DND-41 (cell line): ENCODE measurements at regions not wholly inside any gene's neighbourhood (a gene's known extent, or its start where the extent isn't known, plus 50 kb on each side); places are given as distances from the start of the nearest gene placed in this dataset.

ENCODE experiments used
- ATAC-seq: fragments of 200-7000 bp; cut with Tn5 transposase; 3 replicates; pipeline ENCODE4 v1.9.1; 2021; ENCODE audit warnings: low read depth; ENCODE audit not compliant: insufficient read depth
- DNase-seq: peaks from one replicate; pipeline ENCODE4 v3.0.0-alpha.2; 2020
- H2AFZ ChIP-seq: 2 replicates; pipeline ENCODE4 v1.6.0; 2012; ENCODE audit warnings: low read depth, low read length
- H3K27ac ChIP-seq: 2 replicates; pipeline ENCODE4 v1.5.1; 2012; ENCODE audit warnings: low read length, inconsistent platforms
- H3K27me3 ChIP-seq: fragments of 200-600 bp; sonication (generic); 2 replicates; pipeline ENCODE4 v1.6.0; 2012; ENCODE audit warnings: low read length, mild to moderate bottlenecking, inconsistent platforms; ENCODE audit not compliant: insufficient read depth, poor library complexity
- H3K36me3 ChIP-seq: 2 replicates; pipeline ENCODE4 v1.5.1; 2012; ENCODE audit warnings: low read length, inconsistent platforms; ENCODE audit not compliant: insufficient read depth
- H3K4me1 ChIP-seq: 2 replicates; pipeline ENCODE4 v1.5.1; 2012; ENCODE audit warnings: mild to moderate bottlenecking, low read length; ENCODE audit not compliant: insufficient read depth
- H3K4me2 ChIP-seq: 2 replicates; pipeline ENCODE4 v1.6.0; 2012; ENCODE audit warnings: mild to moderate bottlenecking, moderate library complexity, low read length, inconsistent platforms; ENCODE audit not compliant: insufficient read depth
- H3K4me3 ChIP-seq, 2 experiments: fragments of 200-600 bp in 1 of 2; shearing (Covaris generic) in 1 of 2; 2 replicates each; pipeline ENCODE4 v1.5.1; 2012 to 2016; ENCODE audit warnings: inconsistent platforms in 2 of 2, low read length in 2 of 2, mild to moderate bottlenecking in 2 of 2, low read depth in 1 of 2, moderate library complexity in 1 of 2
- H3K79me2 ChIP-seq: 2 replicates; pipeline ENCODE4 v1.6.0; 2012; ENCODE audit warnings: low read length, inconsistent platforms; ENCODE audit not compliant: insufficient read depth
- H3K9ac ChIP-seq: 2 replicates; pipeline ENCODE4 v1.6.0; 2012; ENCODE audit warnings: low read depth, mild to moderate bottlenecking, inconsistent platforms, low read length, moderate library complexity
- H3K9me3 ChIP-seq: 2 replicates; pipeline ENCODE4 v1.5.1; 2012; ENCODE audit warnings: low read length, moderate library complexity, mild to moderate bottlenecking, inconsistent platforms; ENCODE audit not compliant: insufficient read depth, severe bottlenecking
- H4K20me1 ChIP-seq: 2 replicates; pipeline ENCODE4 v1.6.0; 2012; ENCODE audit warnings: low read length; ENCODE audit not compliant: insufficient read depth
- CTCF ChIP-seq: IDR thresholded peaks from 2 replicates; pipeline ENCODE4 v1.5.1; 2012; ENCODE audit warnings: borderline replicate concordance, low read length, moderate library complexity, mild to moderate bottlenecking; ENCODE audit not compliant: poor library complexity, severe bottlenecking; ENCODE audit errors: extremely low read depth
- EZH2 ChIP-seq: IDR thresholded peaks from 3 replicates; pipeline ENCODE4 v1.6.1; 2012; ENCODE audit warnings: borderline replicate concordance, low read depth, mild to moderate bottlenecking, moderate library complexity, low read length, inconsistent platforms; ENCODE audit not compliant: severe bottlenecking

GRCh38 chr14:98940693-98941437, 331.1 kb downstream of the BCL11B start:
- H3K4me1 ChIP-seq: no peaks in the 10 kb centered on the region
- H3K9me3 ChIP-seq: no peaks in the 10 kb centered on the region
- no peaks in the 10 kb centered on the region for H3K27me3 ChIP-seq
- no peak overlapping the region for H3K4me2 ChIP-seq
- no peak overlapping the region for H3K9ac ChIP-seq
- ATAC-seq (no peak), DNase-seq (no peak)
- H3K27ac ChIP-seq: no peak overlapping the region
- H3K36me3 ChIP-seq: no peaks in the 10 kb centered on the region
- H4K20me1 ChIP-seq: no peaks in the 10 kb centered on the region
- H2AFZ ChIP-seq: no peak overlapping the region
- TF ChIP-seq EZH2 (no peak), CTCF (no peak)
- no peaks in the 10 kb centered on the region for H3K79me2 ChIP-seq
- H3K4me3 ChIP-seq: no peak overlapping the region

DNA sequence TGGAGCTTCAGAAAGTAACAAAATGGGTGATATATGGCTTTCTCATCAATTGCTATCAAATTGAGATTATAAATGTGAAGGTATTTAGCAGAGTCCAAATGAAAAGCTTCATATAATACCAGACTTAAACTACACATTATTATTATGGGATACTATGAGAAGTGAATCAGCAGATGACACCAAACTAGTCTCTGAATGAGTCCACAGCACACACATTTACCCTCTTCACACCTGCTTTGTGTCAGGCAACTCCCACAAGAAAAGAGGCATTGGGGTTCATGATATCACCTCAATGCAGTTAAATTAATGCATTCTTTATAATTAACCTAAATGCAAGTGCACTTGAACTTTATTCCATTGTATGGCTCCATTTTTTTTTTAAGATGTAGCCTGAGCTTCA, 330.5 kb downstream of the BCL11B start:
- no peak for ATAC-seq
- Histone ChIP-seq H2AFZ (no peak overlapping the region), H3K27ac (no peak overlapping the region)

DNA sequence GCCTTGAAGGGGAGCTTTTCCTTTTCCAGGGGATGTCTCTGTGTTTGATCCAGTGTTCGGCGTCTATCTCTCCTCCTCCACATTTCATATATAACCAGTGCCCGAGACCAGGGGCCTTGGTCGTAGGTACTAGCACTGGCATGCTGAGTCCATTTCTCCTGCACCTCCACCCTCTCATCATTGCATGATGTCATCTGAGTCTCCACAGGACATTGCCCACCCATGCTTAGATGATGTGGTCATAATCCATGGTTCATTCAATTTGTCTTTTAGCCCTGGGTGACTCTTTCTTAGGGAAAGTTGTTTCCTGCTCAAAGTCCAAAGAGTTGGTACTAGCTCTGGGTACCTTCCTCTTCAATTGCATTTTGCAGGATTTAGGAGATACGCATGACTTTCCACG, 328.1 kb downstream of the BCL11B start:
- Histone ChIP-seq H4K20me1 (no peaks in the 10 kb centered on the region), H3K27me3 (no peaks in the 10 kb centered on the region), H3K4me1 (peaks cover 2% of the 10 kb centered on the region; the same call in 1 of the 2 replicates), H3K36me3 (no peaks in the 10 kb centered on the region), H3K4me3 (no peak overlapping the region), H3K9me3 (no peaks in the 10 kb centered on the region), H2AFZ (no peak overlapping the region), H3K4me2 (no peak overlapping the region), H3K79me2 (no peaks in the 10 kb centered on the region), H3K27ac (no peak overlapping the region), H3K9ac (no peak overlapping the region)
- DNase-seq: no peak
- TF ChIP-seq CTCF: no peak
- TF ChIP-seq EZH2: no peak
- no peak for ATAC-seq

More for the DNA sequence above, 330.5 kb downstream of the BCL11B start:
- Histone ChIP-seq H3K27me3 (no peaks in the 10 kb centered on the region), H3K4me1 (no peaks in the 10 kb centered on the region), H3K4me3 (no peak overlapping the region), H3K9ac (no peak overlapping the region), H3K4me2 (no peak overlapping the region), H3K9me3 (no peaks in the 10 kb centered on the region), H3K36me3 (no peaks in the 10 kb centered on the region), H4K20me1 (no peaks in the 10 kb centered on the region), H3K79me2 (no peaks in the 10 kb centered on the region)
- no peak for TF ChIP-seq CTCF
- no peak for TF ChIP-seq EZH2
- no peak for DNase-seq

DNA sequence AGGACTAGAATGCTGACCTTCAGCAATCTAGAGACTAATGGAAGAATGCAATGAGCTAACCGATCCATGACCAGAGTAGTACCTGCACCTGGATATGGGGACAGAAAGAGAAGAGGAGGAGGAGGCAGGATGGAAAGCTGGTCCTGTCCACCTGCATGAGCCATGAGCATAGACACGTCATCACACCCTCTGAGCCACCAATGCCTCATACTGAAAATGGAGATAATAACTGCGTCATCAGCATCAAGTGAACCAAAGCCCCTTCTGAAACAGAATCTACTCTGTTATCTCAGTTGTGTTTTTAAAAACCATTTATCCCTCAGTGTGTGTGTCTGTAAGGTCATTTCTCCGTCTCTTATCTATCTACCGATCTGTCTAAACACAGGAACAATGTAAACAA, 327.0 kb downstream of the BCL11B start:
- Histone ChIP-seq H3K27ac (no peak overlapping the region), H3K4me3 (no peak overlapping the region), H3K79me2 (no peaks in the 10 kb centered on the region), H3K36me3 (no peaks in the 10 kb centered on the region), H4K20me1 (no peaks in the 10 kb centered on the region), H2AFZ (no peak overlapping the region), H3K9ac (no peak overlapping the region), H3K4me2 (no peak overlapping the region), H3K4me1 (peaks cover 2% of the 10 kb centered on the region; the same call in 1 of the 2 replicates), H3K9me3 (no peaks in the 10 kb centered on the region), H3K27me3 (no peaks in the 10 kb centered on the region)
- ATAC-seq: no peak
- TF ChIP-seq EZH2 (no peak), CTCF (no peak)
- DNase-seq: no peak
